Heart right ventricle (tissue), 16 donors: ENCODE measurements at regions not wholly inside any gene's neighbourhood (a gene's known extent, or its start where the extent isn't known, plus 50 kb on each side); places are given as distances from the start of the nearest gene placed in this dataset.

Experiments
- ATAC-seq, 8 donors: fragments of 200-7000 bp; cut with Tn5 transposase; one replicate each; pipeline ENCODE4 v1.9.1; 2020; ENCODE audit warnings: mild to moderate bottlenecking in 8 of 8, moderate library complexity in 8 of 8, moderate number of reproducible peaks in 1 of 8
- DNase-seq, 2 donors: peaks; one replicate each; pipeline ENCODE4 v3.0.0-alpha.2; 2020
- H3K27ac ChIP-seq, 10 donors: fragments of 200-600 bp; sonication (generic) in 2 of 10; one replicate each; pipeline versions ENCODE4 v1.5.0 to v1.8.0; 2020 to 2022; ENCODE audit warnings: mild to moderate bottlenecking in 3 of 10
- H3K27me3 ChIP-seq, 7 donors: fragments of 200-600 bp; one replicate each; pipeline ENCODE4 v1.8.0; 2021 to 2022; ENCODE audit warnings: mild to moderate bottlenecking in 2 of 7
- H3K36me3 ChIP-seq, 9 donors: fragments of 200-600 bp; sonication (generic) in 1 of 9; one replicate each; pipeline versions ENCODE4 v1.5.0 to v1.8.0; 2020 to 2022; ENCODE audit warnings: mild to moderate bottlenecking in 2 of 9
- H3K4me1 ChIP-seq, 9 donors: fragments of 200-600 bp; sonication (generic) in 1 of 9; one replicate each; pipeline versions ENCODE4 v1.5.0 to v1.8.0; 2020 to 2022; ENCODE audit warnings: mild to moderate bottlenecking in 4 of 9
- H3K4me3 ChIP-seq, 10 donors: fragments of 200-600 bp; sonication (generic) in 2 of 10; one replicate each; pipeline versions ENCODE4 v1.5.0 to v1.8.0; 2020 to 2022; ENCODE audit warnings: mild to moderate bottlenecking in 7 of 10, moderate library complexity in 2 of 10
- H3K9me3 ChIP-seq, 11 donors: fragments of 200-600 bp in 10 of 11; sonication (generic) in 2 of 11; one replicate each; pipeline versions ENCODE4 v1.5.0 to v1.8.0; 2013 to 2022; ENCODE audit warnings: mild to moderate bottlenecking in 2 of 11, control low read depth in 1 of 11, moderate library complexity in 1 of 11
- CTCF ChIP-seq, 9 donors: fragments of 200-600 bp; sonication (generic) in 2 of 9; IDR thresholded peaks; one replicate each; pipeline versions ENCODE4 v1.5.0 to v1.8.0; 2021 to 2022; ENCODE audit warnings: antibody characterized with exemption in 9 of 9, mild to moderate bottlenecking in 5 of 9, moderate library complexity in 1 of 9
- WGBS, 2 donors: extraction: QIAGEN DNeasy Blood & Tissue Kit; methylation state at CpG; one replicate each; pipeline ENCODE4 v1.1.7; 2013; ENCODE audit warnings: inconsistent platforms in 1 of 2; 5-methylcytosine and 5-hydroxymethylcytosine counted together
- intact Hi-C, 10 donors: fragments of 100-400 bp; cut with DNase I; formaldehyde crosslinking; loops; one replicate each; pipeline versions ENCODE4 v1.11.1 to v1.14.2; 2022
- donor health status: Arrhythmogenic right ventricular cardiomyopathy.
- donor health status: ischemic (EF 13 %, LVEDD 7.1; RV severe dilation, severe dysfunction).
- donor health status: healthy with polysubstance abuse.
- donor health status: DM: no; HTN: yes; CAD: no.
- donor health status: DM: no; HTN: no; CAD: no.
- donor health status: ischemic (EF 25% LVEDD 6.9; RV normal size, moderate dysfunction).
- donor health status: ischemic (EF 25% LVEDD 5.7; RV mildly dilated, moderate dysfunction).
- donor health status: healthy.
- donor health status: DM: yes; HTN: yes; CAD: no.
- donor health status: Ischemic cardiomyopathy.
- donor health status: ischemic (EF 35%, LVEDD 5.7; RV mildly dilated, moderate dysfunction).
- donor health status: nonischemic (EF 11% LVEDD 7.7; RV severe dilation, severe dysfunction).
- donor health status: DM: yes; HTN: yes; CAD: no.
- donor health status: PGD.
- donor health status: ischemic (EF 29% LVEDD 5.4; RV normal size, mild dysfunction).
- donor health status: nonischemic (EF 23%, LVEDD 6.1; RV moderate dilation, normal function).

- no peak for ATAC-seq
- peaks cover 0 to 9% (median 0%) of the 10 kb centered on the region in 11 donors for H3K9me3 ChIP-seq
These were observed 50.3 kb upstream of the ZEB1 start for GRCh38 chr10:31268444-31269303.

More at GRCh38 chr10:31268444-31269303, 50.3 kb upstream of the ZEB1 start:
- no peaks in the 10 kb centered on the region for H3K36me3 ChIP-seq
- DNase-seq: no peak
- 81 to 82% methylated on average over 12 of the region's 12 CpGs for WGBS, 2 donors
- peaks cover 0 to 7% (median 0%) of the 10 kb centered on the region in 9 donors for H3K4me1 ChIP-seq
- intact Hi-C loops: no loop called here
- no peak overlapping the region for H3K4me3 ChIP-seq
- peak overlapping the region in 2 of 10 donors; percentile 9 to 17 for H3K27ac ChIP-seq
- no peak for TF ChIP-seq CTCF (IDR thresholded peaks at IDR 0.05)
- no peaks in the 10 kb centered on the region for H3K27me3 ChIP-seq
